ENCODE measurements at regions not wholly inside any gene's neighbourhood (a gene's known extent, or its start where the extent isn't known, plus 50 kb on each side); places are given as distances from the start of the nearest gene placed in this dataset.
A peak's percentile ranks its signal among the peaks of the same experiment; 100 is the strongest.

- Histone ChIP-seq H4K20me1 (ENCODE audit: insufficient read depth, low read length) (no peaks in the 10 kb centered on the region), H3K36me3 (replicated peaks in 1 of 2; ENCODE audit: control insufficient read depth in 1 of 2, insufficient read depth in 2 of 2, low read length in 2 of 2) (no peaks in the 10 kb centered on the region), H3K9me3 (ENCODE audit: low read length) (no peaks in the 10 kb centered on the region), H3K9ac (ENCODE audit: insufficient read depth, low read depth, low read length) (no peak overlapping the region), H2AFZ (ENCODE audit: low read length) (no peak overlapping the region), H3K4me1 (ENCODE audit: insufficient read depth, low read length) (peaks cover 25% of the 10 kb centered on the region), H3K4me3 (replicated peaks in 1 of 3; ENCODE audit: insufficient read depth in 1 of 3, low read depth in 2 of 3, low read length in 3 of 3) (no peak overlapping the region), H3K79me2 (ENCODE audit: insufficient read depth, low read length) (no peaks in the 10 kb centered on the region), H3K27ac (ENCODE audit: extremely low read length, insufficient read depth, low read length) (peak overlapping the region; percentile 29), H3K27me3 (ENCODE audit: control insufficient read depth in 1 of 2, insufficient read depth in 2 of 2, low read length in 2 of 2) (no peaks in the 10 kb centered on the region), H3K4me2 (ENCODE audit: low read depth, low read length) (peak overlapping the region; percentile 29; the same call in 1 of the 2 replicates)
- DNase-seq (ENCODE audit: low spot score) = no peak
- WGBS (ENCODE audit: low lambda C conversion rate) = 0% methylated on average over 1 of the region's 1 CpG
- in situ Hi-C loops (cut with HindIII; ENCODE audit: extremely low pct_ligation_motif_present, low pct_unique_long_range_greater_than_20kb) = no loop called here
- 0 out of 2 replicates have a peak, but pooled peaks have one; percentile 17 for TF ChIP-seq ONECUT2 (CRISPR knock-in tag; IDR thresholded peaks at IDR 0.05)
- TF ChIP-seq KAT2B (IDR thresholded peaks at IDR 0.05; ENCODE audit: borderline replicate concordance, low read depth, low read length) = no peak
- ChIA-PET POLR2A (interaction anchor here (1.4 kb wide), 1 partner anchor 101 kb away, joined by 5 read pairs; the partner anchor contains the start of gene DYRK2), CTCF (ENCODE audit: low intra/inter-chr PET ratio, low total read pairs) (no interaction called here)
- peak; percentile 57 for ATAC-seq
- FAIRE-seq = no peak
- BruUV-seq (replicated peaks) = no TSS peak
- intact Hi-C loops (cut with micrococcal nuclease; ENCODE audit: unreplicated experiment) = loop anchor here (1.0 to 2.0 kb wide), 2 partner anchors 38 to 101 kb away; no protein-coding TSS in a partner anchor
Measured at GRCh38 chr12:67748743-67749040, 100.1 kb downstream of the DYRK2 start.

- intact Hi-C loops (cut with micrococcal nuclease; ENCODE audit: unreplicated experiment) (no loop called here), in situ Hi-C loops (cut with HindIII; ENCODE audit: extremely low pct_ligation_motif_present, low pct_unique_long_range_greater_than_20kb) (no loop called here)
- Histone ChIP-seq H4K20me1 (ENCODE audit: insufficient read depth, low read length) (no peaks in the 10 kb centered on the region), H3K9me3 (ENCODE audit: low read length) (no peaks in the 10 kb centered on the region), H3K4me1 (ENCODE audit: insufficient read depth, low read length) (peaks cover 25% of the 10 kb centered on the region), H3K27me3 (ENCODE audit: control insufficient read depth in 1 of 2, insufficient read depth in 2 of 2, low read length in 2 of 2) (no peaks in the 10 kb centered on the region), H3K4me2 (ENCODE audit: low read depth, low read length) (no peak overlapping the region), H3K4me3 (replicated peaks in 1 of 3; ENCODE audit: insufficient read depth in 1 of 3, low read depth in 2 of 3, low read length in 3 of 3) (no peak overlapping the region), H3K36me3 (replicated peaks in 1 of 2; ENCODE audit: control insufficient read depth in 1 of 2, insufficient read depth in 2 of 2, low read length in 2 of 2) (no peaks in the 10 kb centered on the region), H3K79me2 (ENCODE audit: insufficient read depth, low read length) (no peaks in the 10 kb centered on the region), H2AFZ (ENCODE audit: low read length) (no peak overlapping the region), H3K27ac (ENCODE audit: extremely low read length, insufficient read depth, low read length) (no peak overlapping the region), H3K9ac (ENCODE audit: insufficient read depth, low read depth, low read length) (no peak overlapping the region)
- FAIRE-seq (no peak), ATAC-seq (no peak), DNase-seq (ENCODE audit: low spot score) (no peak)
- TF ChIP-seq SALL2 (CRISPR knock-in tag; IDR thresholded peaks at IDR 0.05) = no peak
- 96% methylated on average over 2 of the region's 3 CpGs for WGBS (ENCODE audit: low lambda C conversion rate)
- no TSS peak for BruUV-seq (replicated peaks)
- ChIA-PET POLR2A (no interaction called here), CTCF (ENCODE audit: low intra/inter-chr PET ratio, low total read pairs) (no interaction called here)
Measured at GRCh38 chr12:67750513-67751183, 102.1 kb downstream of the DYRK2 start.
